ENCODE measurements at regions not wholly inside any gene's neighbourhood (a gene's known extent, or its start where the extent isn't known, plus 50 kb on each side); places are given as distances from the start of the nearest gene placed in this dataset.

GRCh38 chr3:167100200-167100599, 279.9 kb downstream of the ZBBX start:
- no peaks in the 10 kb centered on the region for H3K27me3 Mint-ChIP-seq (ENCODE audit: insufficient read depth, unreplicated experiment)

GRCh38 chr3:167095976-167096375, 284.1 kb downstream of the ZBBX start:
- no peaks in the 10 kb centered on the region for H3K27me3 Mint-ChIP-seq (ENCODE audit: insufficient read depth, unreplicated experiment)
- H3K9me3 Mint-ChIP-seq (ENCODE audit: unreplicated experiment), result no peaks in the 10 kb centered on the region
- DNase-seq (ENCODE audit: unreplicated experiment), result no peak
- POLR2A ChIA-PET, result no interaction called here
- H3K36me3 Mint-ChIP-seq (ENCODE audit: insufficient read depth, unreplicated experiment), result no peaks in the 10 kb centered on the region
- H3K4me1 Mint-ChIP-seq (ENCODE audit: insufficient read depth, unreplicated experiment), result no peaks in the 10 kb centered on the region
- no peak for TF ChIP-seq CTCF (IDR thresholded peaks at IDR 0.05; ENCODE audit: unreplicated experiment)
- intact Hi-C loops (cut with micrococcal nuclease), result no loop called here
- no TSS peak for BruUV-seq (replicated peaks)
- CTCF ChIA-PET, result interaction anchor here (0.6 to 0.7 kb wide), 2 partner anchors 219 to 1639 kb away, joined by 3 read pairs; no protein-coding TSS in a partner anchor
- no peak overlapping the region for H3K4me3 Mint-ChIP-seq (ENCODE audit: unreplicated experiment)
- H3K27ac Mint-ChIP-seq (ENCODE audit: low read depth, unreplicated experiment), result no peak overlapping the region

More at GRCh38 chr3:167100200-167100599, 279.9 kb downstream of the ZBBX start:
- POLR2A ChIA-PET, result no interaction called here
- no peak overlapping the region for H3K4me3 Mint-ChIP-seq (ENCODE audit: unreplicated experiment)
- intact Hi-C loops (cut with micrococcal nuclease), result no loop called here
- no peaks in the 10 kb centered on the region for H3K9me3 Mint-ChIP-seq (ENCODE audit: unreplicated experiment)
- no peak overlapping the region for H3K27ac Mint-ChIP-seq (ENCODE audit: low read depth, unreplicated experiment)
- no peaks in the 10 kb centered on the region for H3K4me1 Mint-ChIP-seq (ENCODE audit: insufficient read depth, unreplicated experiment)
- CTCF ChIA-PET, result interaction anchor here (0.6 kb wide), 2 partner anchors 13 to 1191 kb away, joined by 3 read pairs; no protein-coding TSS in a partner anchor
- BruUV-seq (replicated peaks), result no TSS peak
- no peak for DNase-seq (ENCODE audit: unreplicated experiment)
- no peak for TF ChIP-seq CTCF (IDR thresholded peaks at IDR 0.05; ENCODE audit: unreplicated experiment)
- H3K36me3 Mint-ChIP-seq (ENCODE audit: insufficient read depth, unreplicated experiment), result no peaks in the 10 kb centered on the region

- BruUV-seq (replicated peaks), result no TSS peak
- Mint-ChIP-seq H3K27ac (ENCODE audit: low read depth, unreplicated experiment) (no peak overlapping the region), H3K27me3 (ENCODE audit: insufficient read depth, unreplicated experiment) (no peaks in the 10 kb centered on the region), H3K4me1 (ENCODE audit: insufficient read depth, unreplicated experiment) (no peaks in the 10 kb centered on the region), H3K4me3 (ENCODE audit: unreplicated experiment) (no peak overlapping the region), H3K36me3 (ENCODE audit: insufficient read depth, unreplicated experiment) (no peaks in the 10 kb centered on the region), H3K9me3 (ENCODE audit: unreplicated experiment) (no peaks in the 10 kb centered on the region)
- intact Hi-C loops (cut with micrococcal nuclease), result no loop called here
- no peak for TF ChIP-seq CTCF (IDR thresholded peaks at IDR 0.05; ENCODE audit: unreplicated experiment)
- ChIA-PET CTCF (no interaction called here), POLR2A (no interaction called here)
- DNase-seq (ENCODE audit: unreplicated experiment), result no peak
Measured at GRCh38 chr3:167094632-167095031, 285.5 kb downstream of the ZBBX start.

GRCh38 chr3:167091226-167091625, 288.9 kb downstream of the ZBBX start:
- H3K9me3 Mint-ChIP-seq (ENCODE audit: unreplicated experiment), result no peaks in the 10 kb centered on the region
- intact Hi-C loops (cut with micrococcal nuclease), result no loop called here
- H3K27ac Mint-ChIP-seq (ENCODE audit: low read depth, unreplicated experiment), result no peak overlapping the region
- no peaks in the 10 kb centered on the region for H3K4me1 Mint-ChIP-seq (ENCODE audit: insufficient read depth, unreplicated experiment)
- H3K36me3 Mint-ChIP-seq (ENCODE audit: insufficient read depth, unreplicated experiment), result no peaks in the 10 kb centered on the region
- DNase-seq (ENCODE audit: unreplicated experiment), result no peak
- no peak for TF ChIP-seq CTCF (IDR thresholded peaks at IDR 0.05; ENCODE audit: unreplicated experiment)
- no TSS peak for BruUV-seq (replicated peaks)
- ChIA-PET POLR2A (no interaction called here), CTCF (no interaction called here)
- H3K27me3 Mint-ChIP-seq (ENCODE audit: insufficient read depth, unreplicated experiment), result no peaks in the 10 kb centered on the region
- H3K4me3 Mint-ChIP-seq (ENCODE audit: unreplicated experiment), result no peak overlapping the region
